ENCODE measurements at regions not wholly inside any gene's neighbourhood (a gene's known extent, or its start where the extent isn't known, plus 50 kb on each side); places are given as distances from the start of the nearest gene placed in this dataset.

GRCh38 chr2:187985195-187985594, 306.5 kb upstream of the GULP1 start:
- TF ChIP-seq YY1 (IDR thresholded peaks at IDR 0.05; ENCODE audit: insufficient read depth, insufficient read length), result no peak
- TF ChIP-seq ZNF274 (IDR thresholded peaks at IDR 0.05; ENCODE audit: low read depth, low read length), result no peak
- no peak for TF ChIP-seq SUZ12 (IDR thresholded peaks at IDR 0.05; ENCODE audit: extremely low read depth, insufficient read depth, insufficient read length)
